ENCODE measurements at regions not wholly inside any gene's neighbourhood (a gene's known extent, or its start where the extent isn't known, plus 50 kb on each side); places are given as distances from the start of the nearest gene placed in this dataset.

GRCh38 chr13:44298314-44298713 is 75.3 kb upstream of the SERP2 start:
- H3K14ac ChIP-seq (ENCODE audit: insufficient read depth, low read length), result no peak overlapping the region
- H2BK15ac ChIP-seq (ENCODE audit: low read depth, low read length), result no peak overlapping the region
- no peaks in the 10 kb centered on the region for H3K27me3 ChIP-seq (ENCODE audit: insufficient read depth, low read length)
- no peaks in the 10 kb centered on the region; the same call in 1 of the 2 replicates for H3K4me1 ChIP-seq (ENCODE audit: insufficient read depth, low read length)
- H3T11ph ChIP-seq (ENCODE audit: low read length), result no peak overlapping the region
- H2AK5ac ChIP-seq (ENCODE audit: insufficient read length, low read length), result no peak overlapping the region
- Mint-ChIP-seq H3K36me3 (ENCODE audit: insufficient read depth in 1 of 3, low read depth in 3 of 3) (no peaks in the 10 kb centered on the region), H3K9me3 (no peaks in the 10 kb centered on the region), H3K27me3 (ENCODE audit: low read depth) (peaks cover 30% of the 10 kb centered on the region), H3K27ac (no peak overlapping the region), H3K4me1 (peaks cover 4 to 9% of the 10 kb centered on the region in 2 experiments; a peak in 3 of 4 replicates), H3K4me3 (no peak overlapping the region)
- no peak overlapping the region for H3K18ac ChIP-seq (ENCODE audit: insufficient read length, low read depth, low read length)
- no peak overlapping the region for H3K27ac ChIP-seq (ENCODE audit: insufficient read length, low read depth, low read length)
- H2BK120ac ChIP-seq (ENCODE audit: low read depth, low read length, poor library complexity, severe bottlenecking), result no peak overlapping the region
- TF ChIP-seq CTCF (conservative IDR thresholded peaks at IDR 0.05), result no peak
- H3K23me2 ChIP-seq (ENCODE audit: insufficient read length, low read depth, low read length, poor library complexity, severe bottlenecking), result no peaks in the 10 kb centered on the region
- no peaks in the 10 kb centered on the region for H4K20me1 ChIP-seq (ENCODE audit: control insufficient read depth, insufficient read depth, insufficient read length)
- no peaks in the 10 kb centered on the region for H3K79me1 ChIP-seq (ENCODE audit: insufficient read depth, low read depth, low read length, poor library complexity, severe bottlenecking)
- no peaks in the 10 kb centered on the region for H3K9me3 ChIP-seq (ENCODE audit: control insufficient read depth, low read depth, low read length)
- H4K8ac ChIP-seq (replicated peaks; ENCODE audit: insufficient read length, low read depth, low read length), result no peak overlapping the region
- no peak overlapping the region for H3K56ac ChIP-seq (ENCODE audit: insufficient read length, low read depth, low read length)
- H3K4me2 ChIP-seq (ENCODE audit: insufficient read depth, insufficient read length, low read length), result no peak overlapping the region
- no peak overlapping the region for H3K9ac ChIP-seq (ENCODE audit: extremely low read depth, insufficient read length, low read length)
- no peak overlapping the region for H3K23ac ChIP-seq (ENCODE audit: insufficient read length, low read depth, low read length)
- H3K79me2 ChIP-seq (ENCODE audit: insufficient read depth, low read length), result no peaks in the 10 kb centered on the region
- H4K5ac ChIP-seq (ENCODE audit: insufficient read length, low read depth, low read length), result no peak overlapping the region
- H3K4ac ChIP-seq (ENCODE audit: low read depth, low read length), result no peak overlapping the region
- no peak overlapping the region for H2BK20ac ChIP-seq (ENCODE audit: low read depth, low read length, poor library complexity, severe bottlenecking)
- no peak overlapping the region for H2BK5ac ChIP-seq (ENCODE audit: insufficient read length, low read length)
- no peak for DNase-seq
- no peak overlapping the region for H2BK12ac ChIP-seq (ENCODE audit: insufficient read length, low read depth, low read length)
- H4K91ac ChIP-seq (ENCODE audit: insufficient read length, low read depth, low read length), result no peak overlapping the region
- WGBS (ENCODE audit: extremely low coverage, insufficient read length, low lambda C conversion rate), result no CpG with 5 or more reads among the region's 1 CpG
- H2AFZ ChIP-seq (ENCODE audit: low read length), result no peak overlapping the region

All from H9 (cell line).